ENCODE measurements at regions not wholly inside any gene's neighbourhood (a gene's known extent, or its start where the extent isn't known, plus 50 kb on each side); places are given as distances from the start of the nearest gene placed in this dataset.

GRCh38 chr4:170849969-170850368 lies 760.2 kb upstream of the AADAT start (continued):
- no peak for TF ChIP-seq REST (IDR thresholded peaks at IDR 0.05; ENCODE audit: unreplicated experiment)
- TF ChIP-seq JUNB (IDR thresholded peaks at IDR 0.05; ENCODE audit: unreplicated experiment): no peak
- TF ChIP-seq STAT1 (IDR thresholded peaks at IDR 0.05; ENCODE audit: unreplicated experiment): no peak
- no peak for TF ChIP-seq ZNF114 (CRISPR knock-in tag; IDR thresholded peaks at IDR 0.05)
- no peak for TF ChIP-seq CREB1 (CRISPR knock-in tag; IDR thresholded peaks at IDR 0.05; ENCODE audit: low read depth)
- TF ChIP-seq ZNF331 (CRISPR knock-in tag; IDR thresholded peaks at IDR 0.05; ENCODE audit: low read depth): no peak
- no peak for TF ChIP-seq CTCF (conservative IDR thresholded peaks at IDR 0.05; ENCODE audit: low read depth in 2 of 2)

GRCh38 chr4:170827562-170828274 lies 738.0 kb upstream of the AADAT start:
- peaks cover 3% of the 10 kb centered on the region; the same call in 1 of the 2 replicates for H3K9me2 ChIP-seq (ENCODE audit: insufficient read depth)
- H3K27ac Mint-ChIP-seq: no peak overlapping the region
- no peak overlapping the region for H3K4me3 Mint-ChIP-seq
- DNase-seq (ENCODE audit: low spot score) (no peak), ATAC-seq (no peak)
- no peaks in the 10 kb centered on the region for H3K4me1 ChIP-seq (ENCODE audit: insufficient read depth)
- no peaks in the 10 kb centered on the region for H3K4me1 Mint-ChIP-seq
- H2AFZ ChIP-seq: no peak overlapping the region
- H3K9me3 Mint-ChIP-seq: no peaks in the 10 kb centered on the region
- H3F3A ChIP-seq (replicated peaks; ENCODE audit: low read depth): no peaks in the 10 kb centered on the region
- H3K4me2 ChIP-seq: no peak overlapping the region
- H3K36me3 ChIP-seq (ENCODE audit: insufficient read depth): no peaks in the 10 kb centered on the region
- no peak overlapping the region for H3K27ac ChIP-seq (ENCODE audit: low read depth)
- H3K4me3 ChIP-seq: no peak overlapping the region
- no peaks in the 10 kb centered on the region for H3K27me3 ChIP-seq (ENCODE audit: insufficient read depth)
- peaks cover 3% of the 10 kb centered on the region for H3K27me3 Mint-ChIP-seq (ENCODE audit: insufficient read depth, low read depth, poor library complexity)
- no peaks in the 10 kb centered on the region for H4K20me1 ChIP-seq (replicated peaks; ENCODE audit: insufficient read depth)
- no peaks in the 10 kb centered on the region for H3K36me3 Mint-ChIP-seq (ENCODE audit: low read depth)
- no peaks in the 10 kb centered on the region for H3K79me2 ChIP-seq (replicated peaks; ENCODE audit: insufficient read depth)
- TF ChIP-seq CREB1 (CRISPR knock-in tag; IDR thresholded peaks at IDR 0.05; ENCODE audit: low read depth): no peak
- no peak for TF ChIP-seq ZNF114 (CRISPR knock-in tag; IDR thresholded peaks at IDR 0.05)
- TF ChIP-seq JUNB (IDR thresholded peaks at IDR 0.05; ENCODE audit: unreplicated experiment): no peak
- TF ChIP-seq CTCF (conservative IDR thresholded peaks at IDR 0.05; ENCODE audit: low read depth in 2 of 2): no peak
- TF ChIP-seq ETS1 (IDR thresholded peaks at IDR 0.05): no peak
- no peak for TF ChIP-seq POLR2AphosphoS5 (IDR thresholded peaks at IDR 0.05; ENCODE audit: low read depth)

Measured in GM23338 (cell line).